MCF 10A (cell line): ENCODE measurements at regions not wholly inside any gene's neighbourhood (a gene's known extent, or its start where the extent isn't known, plus 50 kb on each side); places are given as distances from the start of the nearest gene placed in this dataset.

Source experiments
- BruUV-seq: library from RNA; stranded (reverse); fragments of 400-500 nt; replicated peaks from 2 replicates; lab custom pipeline; 2021; lab: Mats Ljungman, UMichigan
- CTCF ChIA-PET: fragments of 300-600 bp; sonication (Branson Sonifier 250); formaldehyde crosslinking; extraction: SDS; loops from one replicate; lab custom pipeline; 2021; ENCODE audit warnings: antibody characterized with exemption, inconsistent platforms; lab: Yijun Ruan, JAX
- POLR2A ChIA-PET: fragments of 300-600, 350-650 bp; sonication (Branson Sonifier 250); formaldehyde crosslinking; extraction: SDS; loops from one replicate; lab custom pipeline; 2020; ENCODE audit warnings: antibody characterized with exemption, inconsistent platforms; lab: Yijun Ruan, JAX
- DNase-seq: peaks from one replicate; pipeline ENCODE4 v3.0.0-alpha.2; 2018; ENCODE audit not compliant: unreplicated experiment
- H3K27ac Mint-ChIP-seq: one replicate; pipeline ENCODE4 v1.8.0; 2022; ENCODE audit warnings: mild to moderate bottlenecking, low read depth, mixed read lengths; ENCODE audit not compliant: unreplicated experiment
- H3K27me3 Mint-ChIP-seq: one replicate; pipeline ENCODE4 v1.8.0; 2022; ENCODE audit warnings: mixed read lengths; ENCODE audit not compliant: insufficient read depth, unreplicated experiment
- H3K36me3 Mint-ChIP-seq: one replicate; pipeline ENCODE4 v1.8.0; 2022; ENCODE audit warnings: mild to moderate bottlenecking, moderate library complexity, mixed read lengths; ENCODE audit not compliant: insufficient read depth, unreplicated experiment
- H3K4me1 Mint-ChIP-seq: one replicate; pipeline ENCODE4 v1.8.0; 2022; ENCODE audit warnings: mixed read lengths; ENCODE audit not compliant: insufficient read depth, unreplicated experiment
- H3K4me3 Mint-ChIP-seq: one replicate; pipeline ENCODE4 v1.8.0; 2022; ENCODE audit warnings: mild to moderate bottlenecking, moderate library complexity, mixed read lengths; ENCODE audit not compliant: unreplicated experiment
- H3K9me3 Mint-ChIP-seq: one replicate; pipeline ENCODE4 v1.8.0; 2022; ENCODE audit warnings: mixed read lengths; ENCODE audit not compliant: unreplicated experiment
- CTCF ChIP-seq: fragments of 200-600 bp; IDR thresholded peaks from one replicate; pipeline ENCODE4 v1.8.0; 2022; ENCODE audit warnings: antibody characterized with exemption, mild to moderate bottlenecking; ENCODE audit not compliant: unreplicated experiment
- intact Hi-C: fragments of 100-400 bp; cut with micrococcal nuclease; formaldehyde crosslinking; loops from 2 replicates; pipeline ENCODE4 v1.14.1; 2022

GRCh38 chr2:181178130-181178529, 197.7 kb downstream of the UBE2E3 start:
- intact Hi-C loops, result no loop called here
- Mint-ChIP-seq H3K27ac (no peak overlapping the region), H3K27me3 (no peaks in the 10 kb centered on the region), H3K36me3 (no peaks in the 10 kb centered on the region), H3K9me3 (no peaks in the 10 kb centered on the region), H3K4me3 (no peak overlapping the region), H3K4me1 (no peaks in the 10 kb centered on the region)
- no peak for DNase-seq
- CTCF ChIA-PET, result interaction anchor here (1.4 kb wide), 1 partner anchor 16 kb away, joined by 4 read pairs; no protein-coding TSS in a partner anchor
- POLR2A ChIA-PET, result no interaction called here
- no TSS peak for BruUV-seq
- no peak for TF ChIP-seq CTCF

GRCh38 chr2:181178823-181179412, 198.5 kb downstream of the UBE2E3 start:
- intact Hi-C loops, result no loop called here
- H3K36me3 Mint-ChIP-seq, result no peaks in the 10 kb centered on the region
- CTCF ChIA-PET, result interaction anchor here (0.7 to 1.4 kb wide), 2 partner anchors 15 to 822 kb away, joined by 3 to 4 read pairs; no protein-coding TSS in a partner anchor

GRCh38 chr2:181183878-181184542, 203.6 kb downstream of the UBE2E3 start:
- Mint-ChIP-seq H3K27me3 (no peaks in the 10 kb centered on the region), H3K27ac (no peak overlapping the region), H3K4me3 (no peak overlapping the region), H3K4me1 (no peaks in the 10 kb centered on the region), H3K9me3 (no peaks in the 10 kb centered on the region), H3K36me3 (no peaks in the 10 kb centered on the region)
- BruUV-seq, result no TSS peak
- no peak for TF ChIP-seq CTCF
- POLR2A ChIA-PET, result no interaction called here
- CTCF ChIA-PET, result no interaction called here
- DNase-seq, result peak; percentile 18
- intact Hi-C loops, result no loop called here

More at GRCh38 chr2:181178823-181179412, 198.5 kb downstream of the UBE2E3 start:
- no peak overlapping the region for H3K27ac Mint-ChIP-seq
- peak; percentile 21 for DNase-seq
- H3K27me3 Mint-ChIP-seq, result no peaks in the 10 kb centered on the region
- no TSS peak for BruUV-seq
- no peak overlapping the region for H3K4me3 Mint-ChIP-seq
- no peaks in the 10 kb centered on the region for H3K9me3 Mint-ChIP-seq
- POLR2A ChIA-PET, result no interaction called here
- peak; percentile 12 for TF ChIP-seq CTCF
- no peaks in the 10 kb centered on the region for H3K4me1 Mint-ChIP-seq

- H3K27ac Mint-ChIP-seq, result no peak overlapping the region
- H3K9me3 Mint-ChIP-seq, result no peaks in the 10 kb centered on the region
- ChIA-PET POLR2A (interaction anchor here (0.6 kb wide), 1 partner anchor 1341 kb away, joined by 3 read pairs; no protein-coding TSS in a partner anchor), CTCF (interaction anchor here (0.6 kb wide), 1 partner anchor 1373 kb away, joined by 3 read pairs; no protein-coding TSS in a partner anchor)
- no peaks in the 10 kb centered on the region for H3K4me1 Mint-ChIP-seq
- DNase-seq, result no peak
- BruUV-seq, result no TSS peak
- no peak overlapping the region for H3K4me3 Mint-ChIP-seq
- intact Hi-C loops, result no loop called here
- no peak for TF ChIP-seq CTCF
- no peaks in the 10 kb centered on the region for H3K27me3 Mint-ChIP-seq
- no peaks in the 10 kb centered on the region for H3K36me3 Mint-ChIP-seq
Measured at GRCh38 chr2:181185421-181185820, 205.0 kb downstream of the UBE2E3 start.
